ENCODE measurements at regions not wholly inside any gene's neighbourhood (a gene's known extent, or its start where the extent isn't known, plus 50 kb on each side); places are given as distances from the start of the nearest gene placed in this dataset.

- Histone ChIP-seq H3K9me3 (replicated peaks) (peaks cover 11% of the 10 kb centered on the region), H3K4me1 (no peaks in the 10 kb centered on the region), H3K27me3 (ENCODE audit: low read depth) (peaks cover 13% of the 10 kb centered on the region), H3K36me3 (no peaks in the 10 kb centered on the region), H3K27ac (replicated peaks) (no peak overlapping the region), H3K4me3 (no peak overlapping the region)
- DNase-seq, result no peak
- no peak for TF ChIP-seq CTCF (IDR thresholded peaks at IDR 0.05; ENCODE audit: borderline replicate concordance)
- intact Hi-C loops (cut with micrococcal nuclease), result no loop called here
Observed at GRCh38 chr20:48178633-48179032, 393.4 kb upstream of the SULF2 start.

GRCh38 chr20:48177058-48177457, 391.8 kb upstream of the SULF2 start:
- TF ChIP-seq CTCF (IDR thresholded peaks at IDR 0.05; ENCODE audit: borderline replicate concordance), result no peak
- intact Hi-C loops (cut with micrococcal nuclease), result no loop called here
- Histone ChIP-seq H3K27ac (replicated peaks) (no peak overlapping the region), H3K9me3 (replicated peaks) (peaks cover 23% of the 10 kb centered on the region), H3K36me3 (no peaks in the 10 kb centered on the region), H3K4me3 (no peak overlapping the region), H3K27me3 (ENCODE audit: low read depth) (peaks cover 29% of the 10 kb centered on the region), H3K4me1 (no peaks in the 10 kb centered on the region)
- no peak for DNase-seq

GRCh38 chr20:48176139-48176538, 390.9 kb upstream of the SULF2 start:
- no peak for TF ChIP-seq CTCF (IDR thresholded peaks at IDR 0.05; ENCODE audit: borderline replicate concordance)
- Histone ChIP-seq H3K36me3 (no peaks in the 10 kb centered on the region), H3K9me3 (replicated peaks) (peaks cover 19% of the 10 kb centered on the region), H3K27ac (replicated peaks) (no peak overlapping the region), H3K27me3 (ENCODE audit: low read depth) (peaks cover 38% of the 10 kb centered on the region), H3K4me1 (no peaks in the 10 kb centered on the region), H3K4me3 (no peak overlapping the region)
- DNase-seq, result no peak
- intact Hi-C loops (cut with micrococcal nuclease), result no loop called here

- Histone ChIP-seq H3K27me3 (ENCODE audit: low read depth) (peaks cover 47% of the 10 kb centered on the region), H3K36me3 (no peaks in the 10 kb centered on the region), H3K4me3 (no peak overlapping the region), H3K4me1 (no peaks in the 10 kb centered on the region), H3K9me3 (replicated peaks) (peaks cover 14% of the 10 kb centered on the region), H3K27ac (replicated peaks) (no peak overlapping the region)
- no peak for DNase-seq
- intact Hi-C loops (cut with micrococcal nuclease), result no loop called here
- no peak for TF ChIP-seq CTCF (IDR thresholded peaks at IDR 0.05; ENCODE audit: borderline replicate concordance)
Observed at GRCh38 chr20:48175261-48175660, 390.0 kb upstream of the SULF2 start.

- DNase-seq, result no peak
- Histone ChIP-seq H3K27me3 (ENCODE audit: low read depth) (peaks cover 75% of the 10 kb centered on the region), H3K36me3 (no peaks in the 10 kb centered on the region), H3K4me1 (no peaks in the 10 kb centered on the region), H3K27ac (replicated peaks) (no peak overlapping the region), H3K9me3 (replicated peaks) (peaks cover 14% of the 10 kb centered on the region), H3K4me3 (no peak overlapping the region)
- intact Hi-C loops (cut with micrococcal nuclease), result no loop called here
- TF ChIP-seq CTCF (IDR thresholded peaks at IDR 0.05; ENCODE audit: borderline replicate concordance), result no peak
Observed at GRCh38 chr20:48172357-48172702, 387.0 kb upstream of the SULF2 start.
